PC-9 (cell line): ENCODE measurements at regions not wholly inside any gene's neighbourhood (a gene's known extent, or its start where the extent isn't known, plus 50 kb on each side); places are given as distances from the start of the nearest gene placed in this dataset.

Source experiments
- CTCF ChIP-seq: fragments of 200-600 bp; sonication (generic); conservative IDR thresholded peaks from 2 replicates; pipeline ENCODE4 v1.6.1; 2017; ENCODE audit warnings: mixed run types, antibody characterized with exemption, mild to moderate bottlenecking, moderate library complexity
- EZH2 ChIP-seq: fragments of 200-600 bp; sonication (generic); IDR thresholded peaks from 2 replicates; pipeline ENCODE4 v1.8.0; 2017; ENCODE audit warnings: antibody characterized with exemption, low read depth

GRCh38 chr1:148357037-148357436 lies 126.1 kb downstream of the PPIAL4G start:
- TF ChIP-seq CTCF = no peak
- no peak for TF ChIP-seq EZH2
